GM06990 (cell line): ENCODE measurements at regions not wholly inside any gene's neighbourhood (a gene's known extent, or its start where the extent isn't known, plus 50 kb on each side); places are given as distances from the start of the nearest gene placed in this dataset.
"Not testable (repeated sequence)": the region's sequence is repeated elsewhere in the genome, so short reads cannot be mapped to it uniquely, and the experiment has no call there.

Experiments
- DNase-seq: peaks from one replicate; pipeline ENCODE4 v3.0.0-alpha.2; 2011; ENCODE audit not compliant: insufficient read length; ENCODE audit errors: extremely low read depth
- H3K27me3 ChIP-seq: replicated peaks from 2 replicates; pipeline ENCODE4 v1.6.0; 2011; ENCODE audit warnings: low read length; ENCODE audit not compliant: control insufficient read depth, insufficient read depth
- H3K36me3 ChIP-seq: 2 replicates; pipeline ENCODE4 v1.5.1; 2011; ENCODE audit warnings: low read length; ENCODE audit not compliant: control insufficient read depth, insufficient read depth
- H3K4me3 ChIP-seq: replicated peaks from 2 replicates; pipeline ENCODE4 v1.5.1; 2011; ENCODE audit warnings: low read depth, mild to moderate bottlenecking, control low read depth, low read length
- TF ChIP-seq, protein P1 (sequence below): IDR thresholded peaks from 2 replicates; pipeline ENCODE4 v1.5.1; 2011; ENCODE audit warnings: low read length, control low read depth, mild to moderate bottlenecking, inconsistent platforms; ENCODE audit not compliant: insufficient read depth, poor library complexity, severe bottlenecking

DNA sequence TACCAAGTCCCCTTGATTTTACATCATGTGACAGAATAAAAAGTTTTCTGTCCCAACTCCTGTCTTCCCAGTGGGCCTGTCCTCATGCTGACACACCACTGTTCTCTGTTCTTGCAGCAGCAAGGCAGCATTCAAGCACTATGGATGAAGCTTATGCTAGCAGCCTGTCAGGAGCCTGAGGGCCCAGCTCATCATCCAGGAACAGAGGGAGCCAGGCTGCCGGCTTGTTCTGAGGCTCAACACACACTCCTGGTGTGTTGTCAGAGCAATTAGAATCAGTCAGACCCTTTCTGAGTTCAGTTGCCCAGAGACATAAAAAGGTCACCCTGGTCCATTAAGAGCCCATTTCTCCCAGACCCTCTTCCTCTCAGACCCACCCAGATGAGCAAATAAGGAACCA lies 282.9 kb downstream of the SEC16B start:
- no peak for DNase-seq
- TF ChIP-seq, protein P1, sequence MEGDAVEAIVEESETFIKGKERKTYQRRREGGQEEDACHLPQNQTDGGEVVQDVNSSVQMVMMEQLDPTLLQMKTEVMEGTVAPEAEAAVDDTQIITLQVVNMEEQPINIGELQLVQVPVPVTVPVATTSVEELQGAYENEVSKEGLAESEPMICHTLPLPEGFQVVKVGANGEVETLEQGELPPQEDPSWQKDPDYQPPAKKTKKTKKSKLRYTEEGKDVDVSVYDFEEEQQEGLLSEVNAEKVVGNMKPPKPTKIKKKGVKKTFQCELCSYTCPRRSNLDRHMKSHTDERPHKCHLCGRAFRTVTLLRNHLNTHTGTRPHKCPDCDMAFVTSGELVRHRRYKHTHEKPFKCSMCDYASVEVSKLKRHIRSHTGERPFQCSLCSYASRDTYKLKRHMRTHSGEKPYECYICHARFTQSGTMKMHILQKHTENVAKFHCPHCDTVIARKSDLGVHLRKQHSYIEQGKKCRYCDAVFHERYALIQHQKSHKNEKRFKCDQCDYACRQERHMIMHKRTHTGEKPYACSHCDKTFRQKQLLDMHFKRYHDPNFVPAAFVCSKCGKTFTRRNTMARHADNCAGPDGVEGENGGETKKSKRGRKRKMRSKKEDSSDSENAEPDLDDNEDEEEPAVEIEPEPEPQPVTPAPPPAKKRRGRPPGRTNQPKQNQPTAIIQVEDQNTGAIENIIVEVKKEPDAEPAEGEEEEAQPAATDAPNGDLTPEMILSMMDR: no peak
- H3K4me3 ChIP-seq: no peak overlapping the region
- H3K27me3 ChIP-seq: no peaks in the 10 kb centered on the region
- H3K36me3 ChIP-seq: no peaks in the 10 kb centered on the region

DNA sequence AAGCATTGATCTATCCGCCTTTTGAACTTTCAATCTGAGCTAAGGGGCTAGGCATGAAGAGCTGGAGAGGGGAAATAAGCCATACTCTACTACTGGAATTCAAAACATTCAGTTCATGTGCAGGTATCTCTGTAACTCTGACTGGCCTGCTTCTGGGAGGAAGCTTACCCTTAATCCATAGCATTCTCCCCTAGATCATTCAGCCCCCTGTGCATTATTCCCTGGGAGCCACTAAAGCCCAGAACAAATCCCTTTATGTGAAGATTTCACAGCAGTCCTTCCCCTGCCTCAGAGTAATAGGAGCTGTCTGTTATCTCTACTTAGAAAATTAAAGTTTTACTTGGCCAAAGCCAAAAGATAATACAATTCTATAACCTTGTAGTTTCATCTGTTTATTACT lies 300.7 kb downstream of the SEC16B start:
- TF ChIP-seq, protein P1: no peak
- Histone ChIP-seq H3K4me3 (no peak overlapping the region), H3K36me3 (no peaks in the 10 kb centered on the region), H3K27me3 (no peaks in the 10 kb centered on the region)
- no peak for DNase-seq

DNA sequence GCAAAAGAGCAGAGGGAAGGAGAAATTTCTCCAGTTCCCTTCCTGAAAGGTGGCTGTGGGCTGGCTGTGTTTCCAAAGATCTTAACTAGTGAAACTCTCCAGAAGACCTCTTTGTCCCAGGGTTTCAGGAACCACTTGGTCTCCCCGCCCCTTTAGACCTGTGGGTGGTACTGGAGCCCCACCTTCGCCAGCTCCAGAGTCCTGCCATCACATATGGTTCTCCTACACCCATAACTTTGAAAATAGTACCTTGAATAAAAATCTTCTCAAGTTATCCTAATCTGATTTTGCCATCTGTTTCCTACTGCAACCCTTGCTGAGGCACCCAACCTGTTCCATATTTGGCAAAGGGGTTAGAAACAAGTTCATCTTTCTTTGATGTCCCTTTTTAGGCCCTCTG lies 303.9 kb downstream of the SEC16B start:
- TF ChIP-seq, protein P1: no peak
- Histone ChIP-seq H3K36me3 (no peaks in the 10 kb centered on the region), H3K27me3 (no peaks in the 10 kb centered on the region), H3K4me3 (no peak overlapping the region)
- no peak for DNase-seq

DNA sequence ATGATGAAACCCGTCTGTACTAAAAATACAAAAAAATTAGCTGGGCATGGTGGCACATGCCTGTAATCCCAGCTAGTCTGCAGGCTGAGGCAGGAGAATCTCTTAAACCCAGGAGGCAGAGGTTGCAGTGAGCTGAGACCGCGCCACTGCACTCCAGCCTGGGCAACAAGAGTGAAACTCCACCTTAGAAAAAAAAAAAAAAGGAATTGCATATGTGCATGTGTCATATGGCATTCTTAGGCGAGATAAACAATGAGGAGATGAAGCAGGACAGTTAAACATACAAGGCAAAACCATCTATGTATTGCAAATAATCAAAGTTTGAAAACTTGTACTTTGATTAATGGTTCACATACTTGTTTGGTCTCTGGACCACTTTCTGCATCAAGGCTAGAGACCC lies 305.1 kb downstream of the SEC16B start:
- not testable (repeated sequence) for DNase-seq, H3K27me3 ChIP-seq, H3K4me3 ChIP-seq, H3K36me3 ChIP-seq

DNA sequence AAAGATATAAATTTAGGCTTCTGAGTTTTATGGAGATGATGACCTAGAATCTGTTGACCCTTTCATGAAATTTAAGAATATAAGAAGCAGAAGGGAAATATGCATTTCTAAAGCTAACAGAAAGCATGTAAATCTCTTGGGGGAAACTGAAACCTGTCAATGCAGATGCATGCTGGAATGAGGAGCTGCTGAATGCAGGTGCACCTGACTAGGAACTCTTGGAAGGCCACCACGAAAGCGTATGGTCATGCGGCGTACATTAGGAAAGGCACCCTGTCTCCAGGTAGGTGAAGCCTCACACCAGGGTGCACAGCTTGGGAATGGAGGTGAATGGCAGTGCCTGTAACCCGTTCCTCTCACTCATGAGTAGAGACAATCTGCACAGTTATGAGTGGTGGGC lies 309.7 kb downstream of the SEC16B start:
- Histone ChIP-seq H3K4me3 (no peak overlapping the region), H3K36me3 (no peaks in the 10 kb centered on the region), H3K27me3 (no peaks in the 10 kb centered on the region)
- TF ChIP-seq, protein P1: no peak
- no peak for DNase-seq

DNA sequence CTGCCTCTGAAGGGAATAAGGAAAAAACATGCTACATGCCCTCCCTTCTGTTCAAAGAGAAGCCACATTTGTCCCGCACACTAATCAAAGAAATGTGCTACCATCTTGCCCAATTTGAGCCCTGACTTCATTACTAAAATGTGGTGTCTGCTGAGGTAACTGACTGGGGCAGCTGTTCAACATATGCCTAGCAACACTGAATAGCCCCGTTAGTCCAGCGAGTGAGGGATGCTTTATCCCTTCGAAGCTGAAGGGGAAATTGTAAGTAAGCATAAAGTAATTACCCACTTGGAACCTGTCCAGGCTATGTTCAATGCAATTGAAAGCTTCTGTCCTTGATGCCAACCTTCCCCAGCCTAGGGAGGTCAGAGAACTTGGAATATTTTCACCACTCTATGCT lies 310.6 kb downstream of the SEC16B start:
- Histone ChIP-seq H3K4me3 (no peak overlapping the region), H3K27me3 (no peaks in the 10 kb centered on the region), H3K36me3 (no peaks in the 10 kb centered on the region)
- DNase-seq: no peak
- TF ChIP-seq, protein P1: no peak
